DMS79 treated with DMSO at 0.1 percent for 48 hours (cell line): ENCODE measurements at regions not wholly inside any gene's neighbourhood (a gene's known extent, or its start where the extent isn't known, plus 50 kb on each side); places are given as distances from the start of the nearest gene placed in this dataset.

Experiments used
- DNase-seq: peaks from one replicate; lab custom pipeline; 2025; lab: John Stamatoyannopoulos, UW

- no peak for DNase-seq
Measured at GRCh38 chr9:91023741-91024140, 222.1 kb downstream of the SYK start.

- no peak for DNase-seq
Measured at GRCh38 chr9:91024841-91025240, 223.2 kb downstream of the SYK start.

- no peak for DNase-seq
Measured at GRCh38 chr9:91025856-91026255, 224.2 kb downstream of the SYK start.

- DNase-seq = no peak
Measured at GRCh38 chr9:91026266-91026665, 224.6 kb downstream of the SYK start.

- DNase-seq = no peak
Measured at GRCh38 chr9:91027005-91027404, 225.4 kb downstream of the SYK start.

- DNase-seq = no peak
Measured at GRCh38 chr9:91028166-91028827, 226.7 kb downstream of the SYK start.

GRCh38 chr9:91029650-91030361 is 228.2 kb downstream of the SYK start:
- DNase-seq = no peak

- peak; percentile 3 for DNase-seq
Measured at GRCh38 chr9:91032121-91032531, 230.5 kb downstream of the SYK start.

GRCh38 chr9:91033270-91033669 is 231.7 kb downstream of the SYK start:
- DNase-seq = no peak

- no peak for DNase-seq
Measured at GRCh38 chr9:91033797-91034196, 232.2 kb downstream of the SYK start.

- DNase-seq = no peak
Measured at GRCh38 chr9:91034521-91034920, 232.9 kb downstream of the SYK start.

- DNase-seq = no peak
Measured at GRCh38 chr9:91034976-91035824, 233.6 kb downstream of the SYK start.

- DNase-seq = no peak
Measured at GRCh38 chr9:91035825-91036208, 234.2 kb downstream of the SYK start.

- no peak for DNase-seq
Measured at GRCh38 chr9:91036356-91036755, 234.7 kb downstream of the SYK start.

- peak; percentile 64 for DNase-seq
Measured at GRCh38 chr9:91036826-91037510, 235.3 kb downstream of the SYK start.

- DNase-seq = no peak
Measured at GRCh38 chr9:91037511-91038482, 236.2 kb downstream of the SYK start.

GRCh38 chr9:91038483-91039124 is 237.0 kb downstream of the SYK start:
- no peak for DNase-seq

GRCh38 chr9:91039125-91039834 is 237.7 kb downstream of the SYK start:
- no peak for DNase-seq

- DNase-seq = no peak
Measured at GRCh38 chr9:91039835-91040140, 238.2 kb downstream of the SYK start.
